ENCODE measurements at regions not wholly inside any gene's neighbourhood (a gene's known extent, or its start where the extent isn't known, plus 50 kb on each side); places are given as distances from the start of the nearest gene placed in this dataset.

GRCh38 chr6:165714907-165715306 lies 51.9 kb upstream of the PDE10A start:
- Mint-ChIP-seq H3K27ac (no peak overlapping the region), H3K27me3 (no peaks in the 10 kb centered on the region), H3K36me3 (ENCODE audit: low read depth) (no peaks in the 10 kb centered on the region), H3K4me1 (no peaks in the 10 kb centered on the region), H3K9me3 (no peaks in the 10 kb centered on the region), H3K4me3 (no peak overlapping the region)
- ChIA-PET CTCF (no interaction called here), POLR2A (no interaction called here)
- DNase-seq, result no peak

GRCh38 chr6:165713845-165714466 lies 50.9 kb upstream of the PDE10A start:
- Mint-ChIP-seq H3K4me1 (no peaks in the 10 kb centered on the region), H3K27me3 (no peaks in the 10 kb centered on the region), H3K27ac (no peak overlapping the region), H3K36me3 (ENCODE audit: low read depth) (no peaks in the 10 kb centered on the region), H3K9me3 (peaks cover 2% of the 10 kb centered on the region), H3K4me3 (no peak overlapping the region)
- no peak for DNase-seq
- ChIA-PET CTCF (no interaction called here), POLR2A (no interaction called here)

All from activated CD4-positive, alpha-beta T cell treated with anti-CD3 and anti-CD28 coated beads, Interleukin-2, amount 10 ng/mL, durations not matched to agents 7 days and 5 days (primary cell).